GM12878 (cell line): ENCODE measurements at regions not wholly inside any gene's neighbourhood (a gene's known extent, or its start where the extent isn't known, plus 50 kb on each side); places are given as distances from the start of the nearest gene placed in this dataset.

Experiments
- ATAC-seq: fragments of 200-7000 bp; cut with Tn5 transposase; 3 replicates; pipeline ENCODE4 v1.9.1; 2020; ENCODE audit warnings: mild to moderate bottlenecking, moderate library complexity
- BruUV-seq: library from RNA; stranded (reverse); fragments of 400-500 nt; replicated peaks from 2 replicates; lab custom pipeline; 2021; lab: Mats Ljungman, UMichigan
- CTCF ChIA-PET: fragments of 300-600 bp; sonication (Branson Sonifier 250); formaldehyde crosslinking; extraction: SDS; loops from one replicate; lab custom pipeline; 2021; ENCODE audit warnings: inconsistent platforms; lab: Yijun Ruan, JAX
- POLR2A ChIA-PET: fragments of 350-600 bp; formaldehyde crosslinking; extraction: SDS; loops from one replicate; lab custom pipeline; 2021; ENCODE audit warnings: inconsistent platforms; lab: Charles Lee
- RAD21 ChIA-PET: fragments of 300-600 bp; sonication (Branson Sonifier 250); formaldehyde crosslinking; loops from one replicate; lab custom pipeline; 2023; ENCODE audit warnings: antibody characterized with exemption; ENCODE audit not compliant: unreplicated experiment; lab: Charles Lee
- SMC1A ChIA-PET: fragments of 300-600 bp; sonication (Branson Sonifier 250); formaldehyde crosslinking; loops from one replicate; lab custom pipeline; 2023; ENCODE audit not compliant: unreplicated experiment, uncharacterized antibody; lab: Charles Lee
- DNase-seq: peaks from one replicate; pipeline ENCODE4 v3.0.0-alpha.2; 2011; ENCODE audit warnings: low read depth, low spot score
- FAIRE-seq: peaks from 3 replicates; lab custom pipeline; 2011; peaks lifted over from hg19 to GRCh38; lab: Jason Lieb, UNC
- H2AFZ ChIP-seq: 2 replicates; pipeline ENCODE4 v1.6.0; 2011; ENCODE audit warnings: low read depth, low read length, control low read depth; ENCODE audit not compliant: control insufficient read depth
- H3K27ac ChIP-seq: 2 replicates; pipeline ENCODE4 v1.5.1; 2011; ENCODE audit warnings: control low read depth; ENCODE audit not compliant: control insufficient read depth, insufficient read depth
- H3K27me3 ChIP-seq, 2 experiments: replicated peaks in 1 of 2; 2 replicates each; pipeline versions ENCODE4 v1.6.0 to v1.6.1; 2011; ENCODE audit warnings: low read length in 1 of 2; ENCODE audit not compliant: control insufficient read depth in 2 of 2, insufficient read depth in 2 of 2
- H3K36me3 ChIP-seq, 2 experiments: 2 replicates each; pipeline ENCODE4 v1.5.1; 2011; ENCODE audit warnings: low read length in 1 of 2; ENCODE audit not compliant: control insufficient read depth in 2 of 2, insufficient read depth in 2 of 2
- H3K4me1 ChIP-seq: 2 replicates; pipeline ENCODE4 v1.6.1; 2011; ENCODE audit warnings: mild to moderate bottlenecking, low read length, moderate library complexity, mixed read lengths; ENCODE audit not compliant: control insufficient read depth, insufficient read depth
- H3K4me2 ChIP-seq: 2 replicates; pipeline ENCODE4 v1.6.0; 2011; ENCODE audit warnings: control low read depth; ENCODE audit not compliant: control insufficient read depth, insufficient read depth
- H3K4me3 ChIP-seq: fragments of 200-600 bp; sonication (generic); 2 replicates; pipeline ENCODE4 v1.5.1; 2016
- H3K79me2 ChIP-seq: 2 replicates; pipeline ENCODE4 v1.6.0; 2011; ENCODE audit warnings: low read length; ENCODE audit not compliant: control insufficient read depth, insufficient read depth
- H3K9ac ChIP-seq: 2 replicates; pipeline ENCODE4 v1.8.0; 2011; ENCODE audit warnings: low read length, control low read depth, mixed read lengths; ENCODE audit not compliant: control insufficient read depth, insufficient read depth
- H3K9me3 ChIP-seq: replicated peaks from 3 replicates; pipeline ENCODE4 v1.5.1; 2011; ENCODE audit warnings: mild to moderate bottlenecking, low read length; ENCODE audit not compliant: control insufficient read depth, insufficient read depth
- H4K20me1 ChIP-seq: 2 replicates; pipeline ENCODE4 v1.6.0; 2011; ENCODE audit not compliant: control insufficient read depth, insufficient read depth
- ATF2 ChIP-seq: IDR thresholded peaks from 2 replicates; pipeline ENCODE4 v1.6.1; 2012; ENCODE audit warnings: low read length, inconsistent platforms
- BCL3 ChIP-seq: IDR thresholded peaks from 2 replicates; pipeline ENCODE4 v1.6.1; 2011; ENCODE audit warnings: borderline replicate concordance, low read depth, mild to moderate bottlenecking, moderate library complexity, low read length; ENCODE audit not compliant: insufficient read depth, poor library complexity, severe bottlenecking
- BRCA1 ChIP-seq: IDR thresholded peaks from 2 replicates; pipeline ENCODE4 v1.6.1; 2011; ENCODE audit warnings: low read depth, low read length, improper control_type of control experiment
- MYC ChIP-seq: IDR thresholded peaks from 2 replicates; pipeline ENCODE4 v1.6.1; 2011; ENCODE audit warnings: mild to moderate bottlenecking, low read length, moderate library complexity, inconsistent platforms; ENCODE audit not compliant: insufficient read depth, insufficient replicate concordance, insufficient read length, severe bottlenecking
- SKIL ChIP-seq: fragments of 450-650 bp; IDR thresholded peaks from 2 replicates; pipeline ENCODE4 v1.6.1; 2017; ENCODE audit warnings: mild to moderate bottlenecking, low read depth, inconsistent platforms; ENCODE audit not compliant: poor library complexity, severe bottlenecking
- SMAD5 ChIP-seq: IDR thresholded peaks from 2 replicates; pipeline ENCODE4 v1.6.1; 2016; ENCODE audit warnings: antibody characterized with exemption, low read depth
- SMARCA5 ChIP-seq: fragments of 450-650 bp; IDR thresholded peaks from 2 replicates; pipeline ENCODE4 v1.6.1; 2017; ENCODE audit warnings: mild to moderate bottlenecking
- WGBS: methylation state at CpG from one replicate; pipeline ENCODE4 v1.1.6; 2016; ENCODE audit warnings: low lambda C conversion rate; ENCODE audit not compliant: insufficient replicate concordance, insufficient coverage; ENCODE audit errors: missing lambda C conversion rate; 5-methylcytosine and 5-hydroxymethylcytosine counted together
- in situ Hi-C: fragments of 300-500 bp; cut with MboI; formaldehyde crosslinking; loops from 9 replicates; pipeline ENCODE4 v1.14.3; 2018; ENCODE audit warnings: mixed read lengths
- intact Hi-C: fragments of 100-400 bp; cut with micrococcal nuclease; formaldehyde crosslinking; loops from one replicate; pipeline ENCODE4 v1.14.2; 2022; ENCODE audit not compliant: unreplicated experiment

- H3K9me3 ChIP-seq: no peaks in the 10 kb centered on the region
- H4K20me1 ChIP-seq: no peaks in the 10 kb centered on the region
- no peaks in the 10 kb centered on the region for H3K4me1 ChIP-seq
- RAD21 ChIA-PET: no interaction called here
- FAIRE-seq (no peak), DNase-seq (no peak), ATAC-seq (no peak)
- H3K27me3 ChIP-seq: no peaks in the 10 kb centered on the region
- H3K4me2 ChIP-seq: no peak overlapping the region
- WGBS: 76% methylated on average over 14 of the region's 16 CpGs
- POLR2A ChIA-PET: no interaction called here
- in situ Hi-C loops (no loop called here), intact Hi-C loops (no loop called here)
- no TSS peak for BruUV-seq
- CTCF ChIA-PET: no interaction called here
- no peaks in the 10 kb centered on the region for H3K79me2 ChIP-seq
- SMC1A ChIA-PET: no interaction called here
- H3K4me3 ChIP-seq: no peak overlapping the region
- no peak overlapping the region for H3K27ac ChIP-seq
- no peak overlapping the region for H2AFZ ChIP-seq
- no peaks in the 10 kb centered on the region for H3K36me3 ChIP-seq
- TF ChIP-seq SMAD5 (no peak), MYC (no peak), ATF2 (no peak), SKIL (no peak), SMARCA5 (no peak), BRCA1 (no peak), BCL3 (no peak)
- H3K9ac ChIP-seq: no peak overlapping the region
These were observed 393.3 kb downstream of the THBS2 start for GRCh38 chr6:168860341-168860740.
